ENCODE measurements at regions not wholly inside any gene's neighbourhood (a gene's known extent, or its start where the extent isn't known, plus 50 kb on each side); places are given as distances from the start of the nearest gene placed in this dataset.

- Histone ChIP-seq H3K9me3 (ENCODE audit: insufficient read depth, low read depth) (no peaks in the 10 kb centered on the region), H3K79me2 (ENCODE audit: low read depth) (no peaks in the 10 kb centered on the region), H3K4me1 (replicated peaks; ENCODE audit: insufficient read depth) (no peaks in the 10 kb centered on the region), H3K4me2 (no peak overlapping the region), H3K9me2 (ENCODE audit: insufficient read depth) (no peaks in the 10 kb centered on the region), H3F3A (ENCODE audit: insufficient read depth, low read depth) (no peaks in the 10 kb centered on the region), H3K27ac (no peak overlapping the region), H4K20me1 (ENCODE audit: insufficient read depth) (no peaks in the 10 kb centered on the region), H3K4me3 (no peak overlapping the region), H2AFZ (no peak overlapping the region), H3K36me3 (ENCODE audit: low read depth) (no peaks in the 10 kb centered on the region), H3K27me3 (ENCODE audit: insufficient read depth, low read depth) (no peaks in the 10 kb centered on the region)
- TF ChIP-seq CTCF (conservative IDR thresholded peaks at IDR 0.05): no peak
- no peak for TF ChIP-seq EZH2 (IDR thresholded peaks at IDR 0.05; ENCODE audit: low read depth)
- intact Hi-C loops (cut with micrococcal nuclease; ENCODE audit: unreplicated experiment): loop anchor here (10.0 kb wide), 1 partner anchor 305 kb away; the partner anchor contains the start of gene DIAPH2
- CTCF ChIA-PET: no interaction called here
- POLR2A ChIA-PET (ENCODE audit: unreplicated experiment): no interaction called here
- DNase-seq: no peak
- no TSS peak for BruUV-seq (replicated peaks)
Measured at GRCh38 chrX:96379951-96380350, 304.7 kb upstream of the DIAPH2 start.

GRCh38 chrX:96382018-96382417 is 302.6 kb upstream of the DIAPH2 start:
- POLR2A ChIA-PET (ENCODE audit: unreplicated experiment): no interaction called here
- BruUV-seq (replicated peaks): no TSS peak
- Histone ChIP-seq H3K27me3 (ENCODE audit: insufficient read depth, low read depth) (no peaks in the 10 kb centered on the region), H3F3A (ENCODE audit: insufficient read depth, low read depth) (no peaks in the 10 kb centered on the region), H3K4me3 (no peak overlapping the region), H3K36me3 (ENCODE audit: low read depth) (no peaks in the 10 kb centered on the region), H4K20me1 (ENCODE audit: insufficient read depth) (no peaks in the 10 kb centered on the region), H3K4me1 (replicated peaks; ENCODE audit: insufficient read depth) (no peaks in the 10 kb centered on the region), H3K27ac (no peak overlapping the region), H3K4me2 (no peak overlapping the region), H3K79me2 (ENCODE audit: low read depth) (no peaks in the 10 kb centered on the region), H3K9me2 (ENCODE audit: insufficient read depth) (no peaks in the 10 kb centered on the region), H3K9me3 (ENCODE audit: insufficient read depth, low read depth) (no peaks in the 10 kb centered on the region), H2AFZ (no peak overlapping the region)
- intact Hi-C loops (cut with micrococcal nuclease; ENCODE audit: unreplicated experiment): no loop called here
- TF ChIP-seq EZH2 (IDR thresholded peaks at IDR 0.05; ENCODE audit: low read depth) (no peak), CTCF (conservative IDR thresholded peaks at IDR 0.05) (no peak)
- no peak for DNase-seq
- CTCF ChIA-PET: no interaction called here

- POLR2A ChIA-PET (ENCODE audit: unreplicated experiment): no interaction called here
- intact Hi-C loops (cut with micrococcal nuclease; ENCODE audit: unreplicated experiment): no loop called here
- no peaks in the 10 kb centered on the region for H3K9me2 ChIP-seq (ENCODE audit: insufficient read depth)
- no peak for DNase-seq
- no TSS peak for BruUV-seq (replicated peaks)
- no peak overlapping the region for H3K27ac ChIP-seq
- no peak overlapping the region for H2AFZ ChIP-seq
- no peaks in the 10 kb centered on the region for H3K36me3 ChIP-seq (ENCODE audit: low read depth)
- H3K27me3 ChIP-seq (ENCODE audit: insufficient read depth, low read depth): no peaks in the 10 kb centered on the region
- no peaks in the 10 kb centered on the region for H4K20me1 ChIP-seq (ENCODE audit: insufficient read depth)
- H3K9me3 ChIP-seq (ENCODE audit: insufficient read depth, low read depth): no peaks in the 10 kb centered on the region
- H3K4me2 ChIP-seq: no peak overlapping the region
- CTCF ChIA-PET: no interaction called here
- TF ChIP-seq EZH2 (IDR thresholded peaks at IDR 0.05; ENCODE audit: low read depth): no peak
- no peak for TF ChIP-seq CTCF (conservative IDR thresholded peaks at IDR 0.05)
- H3F3A ChIP-seq (ENCODE audit: insufficient read depth, low read depth): no peaks in the 10 kb centered on the region
- H3K4me3 ChIP-seq: no peak overlapping the region
- no peaks in the 10 kb centered on the region for H3K79me2 ChIP-seq (ENCODE audit: low read depth)
- no peaks in the 10 kb centered on the region for H3K4me1 ChIP-seq (replicated peaks; ENCODE audit: insufficient read depth)
Measured at GRCh38 chrX:96383428-96383827, 301.2 kb upstream of the DIAPH2 start.

Measured in PC-9 (cell line).